ENCODE measurements at regions not wholly inside any gene's neighbourhood (a gene's known extent, or its start where the extent isn't known, plus 50 kb on each side); places are given as distances from the start of the nearest gene placed in this dataset.

- Histone ChIP-seq H3K36me3 (no peaks in the 10 kb centered on the region), H3K4me1 (no peaks in the 10 kb centered on the region), H3K27ac (no peak overlapping the region), H3K4me3 (no peak overlapping the region), H3K9me3 (no peaks in the 10 kb centered on the region), H3K27me3 (no peaks in the 10 kb centered on the region)
- no peak for ATAC-seq
- no peak for TF ChIP-seq CTCF (IDR thresholded peaks at IDR 0.05)
- intact Hi-C loops (cut with DNase I), result no loop called here
- DNase-seq, result no peak
Observed at GRCh38 chr10:128759174-128759573, 633.0 kb upstream of the MKI67 start.

GRCh38 chr10:128763588-128763987, 637.4 kb upstream of the MKI67 start:
- intact Hi-C loops (cut with DNase I), result no loop called here
- H3K27me3 ChIP-seq, result no peaks in the 10 kb centered on the region
- no peak overlapping the region for H3K27ac ChIP-seq
- no peaks in the 10 kb centered on the region for H3K36me3 ChIP-seq
- no peak for TF ChIP-seq CTCF (IDR thresholded peaks at IDR 0.05)
- no peaks in the 10 kb centered on the region for H3K4me1 ChIP-seq
- H3K9me3 ChIP-seq, result no peaks in the 10 kb centered on the region
- no peak for ATAC-seq
- no peak for DNase-seq
- H3K4me3 ChIP-seq, result no peak overlapping the region

GRCh38 chr10:128764190-128764589, 638.0 kb upstream of the MKI67 start:
- DNase-seq, result no peak
- H3K27ac ChIP-seq, result no peak overlapping the region
- H3K4me3 ChIP-seq, result no peak overlapping the region
- intact Hi-C loops (cut with DNase I), result no loop called here
- H3K36me3 ChIP-seq, result no peaks in the 10 kb centered on the region
- H3K4me1 ChIP-seq, result no peaks in the 10 kb centered on the region
- no peaks in the 10 kb centered on the region for H3K27me3 ChIP-seq
- H3K9me3 ChIP-seq, result no peaks in the 10 kb centered on the region
- no peak for ATAC-seq
- no peak for TF ChIP-seq CTCF (IDR thresholded peaks at IDR 0.05)

GRCh38 chr10:128766915-128767314, 640.7 kb upstream of the MKI67 start:
- DNase-seq, result no peak
- Histone ChIP-seq H3K27ac (no peak overlapping the region), H3K4me1 (no peaks in the 10 kb centered on the region), H3K36me3 (no peaks in the 10 kb centered on the region), H3K27me3 (no peaks in the 10 kb centered on the region), H3K9me3 (no peaks in the 10 kb centered on the region), H3K4me3 (no peak overlapping the region)
- no peak for ATAC-seq
- TF ChIP-seq CTCF (IDR thresholded peaks at IDR 0.05), result no peak
- intact Hi-C loops (cut with DNase I), result no loop called here

GRCh38 chr10:128774979-128775378, 648.8 kb upstream of the MKI67 start:
- no peaks in the 10 kb centered on the region for H3K27me3 ChIP-seq
- ATAC-seq (no peak), DNase-seq (no peak)
- TF ChIP-seq CTCF (IDR thresholded peaks at IDR 0.05), result no peak
- no peaks in the 10 kb centered on the region for H3K36me3 ChIP-seq
- no peaks in the 10 kb centered on the region for H3K9me3 ChIP-seq
- H3K4me1 ChIP-seq, result no peaks in the 10 kb centered on the region
- intact Hi-C loops (cut with DNase I), result no loop called here
- no peak overlapping the region for H3K27ac ChIP-seq
- H3K4me3 ChIP-seq, result no peak overlapping the region

GRCh38 chr10:128775743-128776142, 649.5 kb upstream of the MKI67 start:
- no peaks in the 10 kb centered on the region for H3K27me3 ChIP-seq
- no peak for DNase-seq
- H3K9me3 ChIP-seq, result no peaks in the 10 kb centered on the region
- no peak overlapping the region for H3K27ac ChIP-seq
- H3K36me3 ChIP-seq, result no peaks in the 10 kb centered on the region
- no peak for ATAC-seq
- intact Hi-C loops (cut with DNase I), result no loop called here
- no peaks in the 10 kb centered on the region for H3K4me1 ChIP-seq
- TF ChIP-seq CTCF (IDR thresholded peaks at IDR 0.05), result no peak
- no peak overlapping the region for H3K4me3 ChIP-seq
